ENCODE measurements at regions not wholly inside any gene's neighbourhood (a gene's known extent, or its start where the extent isn't known, plus 50 kb on each side); places are given as distances from the start of the nearest gene placed in this dataset.
"Not testable (repeated sequence)": the region's sequence is repeated elsewhere in the genome, so short reads cannot be mapped to it uniquely, and the experiment has no call there.

DNA sequence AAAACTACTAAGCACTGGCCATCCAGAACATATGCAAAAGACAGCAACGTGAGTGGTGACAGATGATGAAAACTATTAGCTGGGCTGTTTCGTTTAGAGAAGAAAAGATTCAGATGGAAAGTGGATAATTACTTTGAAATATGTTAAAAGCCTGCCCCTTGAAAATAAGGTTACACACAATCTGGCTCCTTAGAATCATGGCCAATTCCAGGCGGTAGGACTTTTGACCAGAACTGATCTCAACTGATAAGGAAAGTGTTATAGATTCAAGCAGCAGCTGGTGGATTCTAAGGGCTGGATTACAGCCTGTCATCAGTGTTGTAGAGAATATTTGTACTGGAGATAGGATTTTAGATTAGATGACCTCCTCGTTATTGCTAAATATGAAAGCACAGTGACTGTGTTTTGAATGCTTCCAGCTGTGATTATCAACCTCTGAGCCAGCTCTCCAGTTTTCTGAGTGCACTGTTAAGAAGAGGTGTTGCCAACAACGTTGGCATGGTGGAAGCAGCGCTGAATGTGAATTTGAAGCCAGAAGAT lies 75.1 kb downstream of the KBTBD2 start:
- DNase-seq (ENCODE audit: low spot score), result not testable (repeated sequence)

DNA sequence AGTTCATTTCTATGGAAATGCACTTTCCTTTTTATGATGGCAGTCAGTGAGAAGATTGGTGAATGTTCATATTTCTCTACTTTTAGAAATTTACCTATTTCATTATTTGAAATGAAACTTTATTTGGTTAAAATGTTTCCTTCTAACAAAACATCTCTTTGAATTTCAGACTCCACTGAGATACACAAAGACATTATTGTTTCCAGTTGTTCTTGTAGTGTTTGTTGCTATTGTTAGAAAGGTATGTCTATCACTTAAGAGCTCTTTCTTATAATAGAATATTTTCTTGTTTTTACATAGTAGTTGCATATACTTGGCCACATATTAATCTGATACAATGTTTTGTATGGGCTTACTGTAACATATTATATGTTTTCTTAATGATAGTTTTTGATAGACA lies 76.8 kb downstream of the KBTBD2 start:
- not testable (repeated sequence) for DNase-seq (ENCODE audit: low spot score)

DNA sequence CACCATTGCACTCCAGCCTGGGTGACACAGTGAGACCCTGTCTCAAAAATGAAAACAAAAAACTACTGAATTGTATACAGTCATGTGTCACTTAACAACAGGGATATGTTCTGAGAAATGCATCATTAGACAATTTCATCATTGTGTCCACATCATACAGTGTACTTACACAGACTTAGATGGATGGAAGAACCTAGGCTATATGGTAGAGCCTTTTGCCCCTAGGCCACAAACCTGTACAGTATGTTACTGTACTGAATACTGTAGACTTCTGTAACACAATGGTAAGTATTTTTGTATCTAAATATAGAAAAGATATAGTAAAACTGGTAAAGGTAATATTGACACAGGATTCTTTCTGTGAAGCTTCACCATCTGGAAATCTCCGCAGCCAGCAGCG lies 81.7 kb downstream of the KBTBD2 start:
- no peak for DNase-seq (ENCODE audit: low spot score)

DNA sequence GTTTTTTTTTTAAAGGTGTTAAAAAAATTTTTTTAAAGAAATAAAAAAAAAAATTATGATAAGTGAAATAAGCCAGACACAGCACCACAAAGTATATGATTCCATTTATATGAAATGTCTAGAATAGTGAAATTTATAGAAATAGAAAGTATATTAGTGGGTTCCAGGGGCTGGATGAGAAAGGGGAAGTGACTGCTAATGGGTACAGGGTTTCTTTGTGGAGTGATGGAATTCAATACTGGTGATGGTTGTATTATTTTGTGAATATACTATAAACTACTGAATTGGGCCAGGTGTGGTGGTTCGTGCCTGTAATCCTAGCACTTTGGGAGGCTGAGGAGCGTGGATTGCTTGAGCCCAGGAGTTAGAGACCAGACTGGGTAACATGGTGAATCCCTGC lies 82.2 kb downstream of the KBTBD2 start:
- no peak for DNase-seq (ENCODE audit: low spot score)

DNA sequence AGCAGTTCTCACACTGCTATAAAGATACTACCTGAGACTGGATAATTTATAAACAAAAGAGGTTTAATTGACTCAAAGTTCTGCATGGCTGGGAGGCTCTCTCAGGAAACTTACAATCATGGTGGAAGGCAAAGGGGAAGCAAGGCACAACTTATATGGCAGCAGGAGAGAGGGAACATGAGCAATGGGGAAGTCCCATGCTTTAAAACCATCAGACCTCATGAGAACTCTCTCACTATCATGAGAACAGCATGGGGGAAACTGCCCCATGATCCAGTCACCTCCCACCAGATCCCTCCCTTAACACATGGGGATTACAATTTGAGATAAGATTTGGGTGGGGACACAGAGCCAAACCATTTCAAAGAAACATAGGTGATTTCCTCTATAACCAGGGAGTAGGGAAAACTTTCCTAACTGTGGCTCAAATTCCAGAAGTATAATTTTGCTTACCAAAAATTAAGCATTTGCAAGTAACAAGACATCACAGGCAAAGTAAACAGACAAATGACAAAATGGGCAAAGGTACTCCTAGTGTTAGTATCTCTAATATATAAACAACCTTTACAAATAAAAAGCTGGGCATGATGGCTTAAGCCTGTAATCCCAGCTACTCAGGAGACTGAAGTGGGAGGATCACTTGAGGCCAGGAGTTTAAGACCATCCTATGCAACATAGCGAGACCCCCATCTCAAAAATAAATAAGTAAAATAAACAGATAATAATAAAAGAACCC lies 88.0 kb downstream of the KBTBD2 start:
- no peak for DNase-seq (ENCODE audit: low spot score)

DNA sequence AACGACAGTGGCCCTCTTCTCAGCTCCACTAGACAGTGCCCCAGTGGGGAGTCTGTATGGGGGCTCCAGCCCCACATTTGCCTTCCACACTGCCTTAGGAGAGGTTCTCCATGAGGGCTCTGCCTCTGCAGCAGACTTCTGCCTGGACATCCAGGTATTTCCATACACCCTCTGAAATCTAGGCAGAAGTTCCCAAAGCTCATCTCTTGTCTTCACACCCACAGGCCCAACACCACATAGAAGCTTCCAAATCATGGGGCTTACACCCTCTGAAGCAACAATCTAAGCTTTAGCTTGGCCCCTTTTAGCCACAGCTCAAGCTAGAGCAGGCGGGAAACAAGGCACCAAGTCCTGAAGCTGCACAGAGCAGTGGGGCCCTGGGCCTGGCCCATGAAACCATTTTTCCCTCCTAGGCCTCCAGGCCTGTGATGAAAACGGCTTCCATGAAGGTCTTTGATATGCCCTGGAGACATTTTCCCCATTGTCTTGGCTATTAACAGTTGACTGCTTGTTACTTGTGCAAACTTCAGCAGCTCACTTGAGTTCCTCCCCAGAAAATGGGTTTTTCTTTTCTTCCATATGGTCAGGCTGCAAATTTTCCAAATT lies 89.2 kb downstream of the KBTBD2 start:
- no peak for DNase-seq (ENCODE audit: low spot score)

DNA sequence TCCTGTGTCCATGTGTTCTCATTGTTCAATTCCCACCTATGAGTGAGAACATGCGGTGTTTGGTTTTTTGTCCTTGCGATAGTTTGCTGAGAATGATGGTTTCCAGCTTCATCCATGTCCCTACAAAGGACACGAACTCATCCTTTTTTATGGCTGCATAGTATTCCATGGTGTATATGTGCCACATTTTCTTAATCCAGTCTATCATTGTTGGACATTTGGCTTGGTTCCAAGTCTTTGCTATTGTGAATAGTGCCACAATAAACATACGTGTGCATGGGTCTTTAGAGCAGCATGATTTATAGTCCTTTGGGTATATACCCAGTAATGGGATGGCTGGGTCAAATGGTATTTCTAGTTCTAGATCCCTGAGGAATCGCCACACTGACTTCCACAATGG lies 98.5 kb downstream of the KBTBD2 start:
- not testable (repeated sequence) for DNase-seq (ENCODE audit: low spot score)

DNA sequence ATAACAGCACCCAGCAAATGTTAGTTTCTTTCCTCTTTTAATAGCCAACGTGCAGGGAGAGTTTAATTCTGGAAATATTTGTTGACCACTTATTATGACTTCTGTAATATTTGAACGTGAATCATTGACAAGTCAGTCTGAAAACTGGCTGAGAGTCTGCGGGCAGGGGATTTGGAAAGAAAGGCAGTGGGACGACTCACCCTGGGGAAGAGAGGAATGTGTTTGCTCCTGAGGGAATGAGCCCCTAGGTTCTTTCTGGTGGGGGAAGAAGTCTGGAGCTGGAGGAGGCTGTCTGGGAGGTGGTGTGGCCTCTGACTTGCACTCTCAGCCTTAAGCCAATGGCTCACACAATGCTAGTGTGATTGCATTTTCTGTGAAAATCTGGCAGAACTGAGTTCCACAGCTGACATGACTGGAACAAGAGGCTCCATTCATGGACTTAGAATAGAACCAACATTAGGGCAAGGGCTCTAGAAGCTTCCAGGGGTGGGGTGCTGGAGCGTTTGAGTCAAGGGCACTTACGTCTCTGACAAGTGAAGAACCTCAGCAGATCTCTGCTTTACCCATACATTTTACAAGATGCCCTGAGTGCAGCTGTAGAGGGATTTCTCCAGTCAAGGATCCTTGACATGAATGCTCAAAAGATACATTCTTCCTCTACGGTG lies 100.7 kb downstream of the KBTBD2 start:
- not testable (repeated sequence) for DNase-seq (ENCODE audit: low spot score)

DNA sequence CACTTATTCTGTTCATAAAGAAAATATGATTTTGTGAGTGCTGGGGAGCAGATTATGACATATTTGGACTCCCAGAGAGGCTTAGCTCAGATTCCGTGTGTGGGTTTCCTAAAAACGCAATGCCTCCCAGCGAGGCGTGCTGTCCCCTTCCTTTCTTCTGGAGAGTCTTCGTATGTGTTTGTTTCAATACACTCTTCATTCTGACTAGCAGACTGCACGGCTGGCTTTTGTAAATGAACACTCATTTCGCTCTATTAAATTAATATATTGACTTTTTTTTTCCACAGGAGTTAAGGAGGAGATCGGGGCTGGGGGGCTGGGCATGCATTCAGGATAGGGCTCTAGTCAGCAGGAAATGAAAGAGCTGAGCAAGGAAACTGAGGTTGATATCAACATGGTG lies 102.3 kb downstream of the KBTBD2 start:
- not testable (repeated sequence) for DNase-seq (ENCODE audit: low spot score)

DNA sequence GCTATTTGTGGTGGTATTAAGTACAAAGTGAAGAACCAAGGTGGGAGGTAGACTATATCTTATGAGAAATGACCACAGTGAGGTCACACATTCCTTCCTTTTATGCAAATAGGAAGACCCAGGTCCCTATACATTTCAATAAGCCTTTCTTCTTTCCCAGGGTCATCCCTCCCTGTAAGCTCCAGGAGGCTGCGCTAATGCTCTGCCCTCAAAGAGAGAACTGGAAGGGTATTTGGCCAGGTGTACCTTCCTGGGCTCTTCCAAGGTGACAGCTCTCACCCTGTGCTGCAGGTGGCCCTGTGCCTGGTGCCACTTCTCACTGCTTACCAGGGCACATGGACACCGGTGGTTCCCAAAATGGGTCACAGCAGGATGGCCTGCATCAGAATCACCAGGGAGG lies 103.4 kb downstream of the KBTBD2 start:
- DNase-seq (ENCODE audit: low spot score), result not testable (repeated sequence)

DNA sequence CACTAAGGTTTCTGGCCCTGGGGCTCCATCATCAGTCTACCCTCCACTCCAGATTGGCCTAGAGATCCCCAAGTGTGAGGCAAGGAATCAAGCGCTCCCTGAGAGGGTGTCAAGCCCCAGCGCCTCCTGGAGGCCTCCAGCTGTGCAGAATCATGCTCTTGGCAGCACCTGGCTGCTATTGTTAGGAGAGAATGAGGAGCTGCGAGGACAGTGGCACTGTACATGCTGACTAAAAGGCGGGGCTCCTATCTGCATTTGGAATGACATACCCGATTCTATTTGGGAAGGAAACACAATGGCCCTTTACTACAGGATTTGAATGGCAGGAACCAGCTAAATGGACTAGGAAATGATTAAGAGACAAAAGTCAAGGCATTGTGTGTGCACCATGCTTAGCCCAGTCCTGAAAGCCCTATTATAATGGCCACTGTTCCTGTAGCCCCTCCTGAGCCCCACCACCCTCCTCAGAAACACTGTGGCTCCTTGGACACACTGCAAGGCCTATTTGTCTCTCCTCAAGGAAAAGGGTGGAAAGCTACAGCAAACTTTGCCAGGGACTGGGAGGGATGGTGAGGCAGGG lies 106.1 kb downstream of the KBTBD2 start:
- not testable (repeated sequence) for DNase-seq (ENCODE audit: low spot score)

DNA sequence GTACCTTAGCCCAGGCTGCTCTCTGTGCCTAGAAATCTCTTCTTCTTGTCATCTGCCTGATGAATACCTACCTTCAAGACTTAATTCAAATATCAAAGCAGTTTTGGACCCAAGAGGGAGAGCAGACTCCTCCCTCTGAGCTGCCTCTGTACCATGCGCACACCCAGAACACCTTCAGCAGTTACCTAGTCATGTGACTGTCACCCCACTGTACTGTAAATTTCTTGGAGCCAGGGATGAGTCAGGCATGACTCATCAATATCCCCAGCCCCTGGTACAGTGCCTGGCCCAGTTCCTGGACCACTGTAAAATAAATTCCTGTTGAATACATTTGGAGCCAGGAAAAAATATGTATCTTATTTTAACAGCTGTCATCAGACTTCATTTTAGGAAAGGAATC lies 111.7 kb downstream of the KBTBD2 start:
- not testable (repeated sequence) for DNase-seq (ENCODE audit: low spot score)

DNA sequence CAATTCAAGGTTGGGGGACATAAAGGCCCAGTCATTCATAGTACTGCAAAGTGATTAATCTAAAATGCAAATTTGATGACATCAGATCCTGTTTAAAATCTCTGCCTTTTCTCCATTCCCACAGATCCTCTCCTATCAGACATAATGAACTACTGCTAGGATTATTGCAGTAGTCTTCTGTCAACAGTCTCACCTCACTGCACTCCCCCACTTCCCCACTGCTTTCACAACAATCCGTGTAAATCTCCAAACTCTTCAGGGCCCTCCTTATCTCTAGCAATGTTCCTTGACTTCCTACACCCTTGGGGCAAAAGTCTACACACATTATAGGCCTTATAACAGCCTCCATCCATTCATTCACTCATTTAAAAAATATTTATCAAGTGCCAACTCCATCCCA lies 112.4 kb downstream of the KBTBD2 start:
- DNase-seq (ENCODE audit: low spot score), result no peak

DNA sequence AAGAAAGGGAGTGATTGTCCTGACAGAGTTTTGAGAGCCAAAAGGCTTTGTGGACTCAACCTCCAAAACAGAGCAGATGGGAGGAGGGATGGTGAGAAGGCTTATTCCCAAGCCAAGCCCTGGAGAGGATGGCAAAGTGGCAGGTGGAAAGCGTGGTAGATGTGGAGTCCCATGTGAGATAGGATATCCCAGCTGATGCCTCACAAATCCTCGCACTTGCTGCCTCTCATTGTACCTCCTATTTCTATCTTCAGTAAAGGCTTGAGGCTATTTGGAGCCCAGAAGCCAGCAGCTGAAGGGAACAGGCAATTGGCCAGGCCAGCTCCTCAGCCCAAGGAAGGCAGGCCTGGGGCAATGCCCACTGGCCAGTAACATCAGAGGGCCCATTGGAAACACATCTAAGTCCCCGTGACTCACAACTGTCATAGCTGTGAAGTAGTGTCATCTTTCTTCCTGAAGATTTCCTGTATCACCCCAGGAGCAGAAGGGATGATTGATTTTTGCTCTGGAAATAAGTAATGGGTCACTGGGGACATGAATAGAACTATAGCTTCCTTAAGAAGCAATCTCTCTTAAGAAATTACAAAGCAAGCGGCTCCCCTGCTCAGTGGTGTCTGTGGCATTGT lies 114.4 kb downstream of the KBTBD2 start:
- DNase-seq (ENCODE audit: low spot score), result not testable (repeated sequence)

DNA sequence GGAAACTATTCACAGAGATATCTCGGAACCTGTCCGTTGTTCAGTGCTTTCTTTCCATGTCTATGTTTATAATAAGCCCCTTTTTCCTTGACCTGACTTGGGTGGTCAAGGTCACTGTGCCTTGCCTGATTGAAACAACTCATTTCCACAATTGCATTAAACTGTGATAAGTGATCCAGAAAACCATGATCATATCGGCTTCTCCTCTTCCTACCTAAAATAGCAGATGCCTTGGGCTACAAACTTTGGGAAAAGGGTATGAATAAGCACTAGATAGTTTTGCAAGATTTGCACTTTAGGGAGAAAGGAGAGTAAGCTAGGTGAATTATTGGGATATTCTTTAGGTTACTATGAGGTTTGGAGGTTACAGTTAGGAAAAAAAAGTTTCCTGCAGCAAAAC lies 115.2 kb downstream of the KBTBD2 start:
- DNase-seq (ENCODE audit: low spot score), result not testable (repeated sequence)

DNA sequence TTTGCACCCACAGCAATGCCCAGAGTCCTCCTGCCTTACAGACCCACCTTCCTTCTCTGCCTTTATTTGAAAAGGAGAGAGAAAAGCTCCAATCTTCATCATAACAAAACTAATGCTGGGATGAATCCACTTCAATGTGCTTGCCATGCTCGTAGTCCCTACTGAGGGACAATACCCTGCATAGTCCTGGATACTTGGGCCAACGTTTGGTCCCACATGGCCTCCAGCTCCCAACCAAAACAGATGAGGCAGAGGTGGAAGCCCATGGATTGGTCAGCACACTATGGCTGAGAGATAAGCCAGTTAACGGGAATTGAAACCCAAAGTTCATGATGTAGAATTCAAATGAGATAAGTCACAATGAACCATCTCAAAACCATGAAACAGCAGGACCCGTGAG lies 115.8 kb downstream of the KBTBD2 start:
- DNase-seq (ENCODE audit: low spot score), result peak; percentile 37

DNA sequence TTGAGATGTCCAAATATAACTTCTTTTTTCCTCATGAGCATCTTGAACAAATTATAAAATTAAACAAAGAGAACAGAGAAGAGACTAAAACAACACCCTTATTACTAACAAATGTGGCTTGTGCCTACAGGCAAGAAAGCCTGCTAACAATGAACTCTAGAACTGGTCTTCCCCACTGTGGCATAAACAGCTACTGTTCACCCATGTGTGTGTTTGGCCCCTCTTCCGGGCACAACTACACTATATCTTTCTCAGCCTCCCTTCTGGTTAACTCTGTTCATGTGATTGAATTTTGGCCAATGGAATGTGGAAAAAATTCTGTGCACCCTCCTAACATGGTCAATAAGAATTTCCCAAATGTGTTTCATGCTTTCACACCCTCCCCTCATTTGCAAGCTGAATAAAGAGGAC lies 117.0 kb downstream of the KBTBD2 start:
- DNase-seq (ENCODE audit: low spot score), result peak; percentile 37

DNA sequence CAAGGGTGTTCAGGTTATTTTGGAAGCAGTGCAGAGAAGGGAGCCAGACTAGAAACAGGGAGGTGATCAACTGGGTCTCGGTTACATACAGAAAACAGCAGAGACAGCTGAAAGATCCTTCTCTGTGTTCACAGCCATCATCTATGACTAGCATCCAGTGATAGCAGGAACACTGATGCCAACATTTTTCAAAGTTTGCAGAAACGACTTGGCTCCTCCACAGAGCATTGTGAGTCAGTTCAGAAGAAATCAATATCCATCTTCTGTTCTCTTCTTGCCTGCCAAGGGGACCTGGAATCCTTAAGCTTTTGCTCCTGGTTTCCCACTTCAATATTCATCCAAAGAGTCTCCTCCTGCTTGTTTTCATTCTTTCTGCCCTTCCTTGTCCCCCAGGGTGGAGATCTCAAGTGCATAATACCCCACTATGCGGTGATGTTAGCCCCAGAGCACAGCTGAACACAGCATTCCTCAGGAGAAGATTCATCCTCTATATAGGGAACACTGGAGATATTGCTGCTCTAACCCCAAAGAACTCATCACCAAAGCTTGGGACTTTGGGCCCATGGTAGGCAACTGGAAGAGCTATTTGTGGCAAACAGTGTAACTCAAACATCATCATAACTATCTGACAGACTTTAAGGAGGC lies 122.6 kb downstream of the KBTBD2 start:
- DNase-seq (ENCODE audit: low spot score), result not testable (repeated sequence)

DNA sequence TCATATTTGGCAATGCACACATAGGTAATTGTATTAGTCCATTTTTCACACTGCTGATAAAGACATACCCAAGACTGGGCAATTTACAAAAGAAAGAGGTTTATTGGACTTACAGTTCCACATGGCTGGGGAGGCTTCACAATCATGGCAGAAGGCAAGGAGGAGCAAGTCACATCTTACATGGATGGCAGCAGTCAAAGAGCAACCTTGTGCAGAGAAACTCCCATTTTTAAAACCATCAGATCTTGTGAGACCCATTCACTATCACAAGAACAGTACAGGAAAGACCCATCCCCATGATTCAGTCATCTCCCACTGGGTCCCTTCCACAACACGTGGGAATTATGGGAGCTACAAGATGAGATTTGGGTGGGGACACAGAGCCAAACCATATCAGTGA lies 123.2 kb downstream of the KBTBD2 start:
- not testable (repeated sequence) for DNase-seq (ENCODE audit: low spot score)

DNA sequence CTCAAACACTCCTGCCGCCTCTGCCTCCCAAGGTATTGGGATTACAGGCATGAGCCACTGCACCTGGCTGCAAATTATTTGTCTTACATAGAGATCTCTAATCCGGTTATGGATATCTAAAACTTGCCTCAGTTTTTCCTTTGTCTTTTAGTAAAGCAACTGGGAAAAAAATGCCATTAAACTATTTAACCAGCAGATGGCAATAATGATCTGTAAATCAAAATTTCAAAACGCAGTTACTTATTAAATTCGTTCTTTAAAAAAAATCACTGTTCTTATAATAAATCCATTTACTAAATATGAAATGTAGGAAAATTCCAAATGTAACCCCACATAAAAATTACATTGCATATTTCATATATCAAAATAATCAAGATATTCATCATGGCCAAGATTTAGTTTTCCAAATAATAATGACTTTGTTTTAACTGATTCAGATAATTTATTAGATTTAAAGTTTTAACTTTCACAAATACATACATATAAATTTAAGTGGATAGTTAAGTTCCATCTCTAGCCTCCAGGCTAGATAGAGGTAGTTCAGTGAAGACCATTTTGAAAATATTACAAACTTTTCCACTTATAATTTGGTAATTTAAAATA lies 125.8 kb downstream of the KBTBD2 start:
- DNase-seq (ENCODE audit: low spot score), result peak; percentile 56

DNA sequence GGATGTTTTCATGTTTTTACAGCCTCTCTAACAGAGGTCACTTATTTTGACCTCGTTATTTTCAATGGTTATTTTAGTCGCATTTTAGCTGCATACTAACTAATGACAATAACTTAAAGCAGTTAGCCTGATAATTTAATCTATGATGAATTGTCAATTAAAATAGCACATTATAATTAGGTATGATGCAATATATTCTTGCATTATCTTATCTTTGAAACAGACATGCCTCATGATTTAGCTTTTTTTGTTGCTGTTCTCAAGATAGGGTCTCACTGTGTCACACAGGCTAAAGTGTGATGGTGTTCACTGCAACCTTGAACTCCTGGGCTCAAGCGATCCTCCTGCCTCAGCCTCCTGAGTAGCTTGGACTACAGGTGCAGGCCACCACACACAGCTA lies 126.4 kb downstream of the KBTBD2 start:
- no peak for DNase-seq (ENCODE audit: low spot score)

Data from COLO829 (cell line).